Activated CD4-positive, CD25-positive, alpha-beta regulatory T cell treated with anti-CD3 and anti-CD28 coated beads, Interleukin-2, amount 50 U/mL, for 72 hours (primary cell): ENCODE measurements at regions not wholly inside any gene's neighbourhood (a gene's known extent, or its start where the extent isn't known, plus 50 kb on each side); places are given as distances from the start of the nearest gene placed in this dataset.
"Not testable (repeated sequence)": the region's sequence is repeated elsewhere in the genome, so short reads cannot be mapped to it uniquely, and the experiment has no call there.

Experiments
- DNase-seq: peaks from one replicate; pipeline ENCODE4 v3.0.0; 2021

- DNase-seq, result no peak
Observed at GRCh38 chr1:228870041-228870713, 134.9 kb downstream of the RHOU start.

GRCh38 chr1:228871314-228872061 lies 136.2 kb downstream of the RHOU start:
- DNase-seq, result no peak

- no peak for DNase-seq
Observed at GRCh38 chr1:228872080-228872479, 136.8 kb downstream of the RHOU start.

- DNase-seq, result no peak
Observed at GRCh38 chr1:228873709-228874108, 138.4 kb downstream of the RHOU start.

GRCh38 chr1:228875741-228876140 lies 140.5 kb downstream of the RHOU start:
- no peak for DNase-seq

- no peak for DNase-seq
Observed at GRCh38 chr1:228876187-228876586, 140.9 kb downstream of the RHOU start.

- no peak for DNase-seq
Observed at GRCh38 chr1:228879164-228879563, 143.9 kb downstream of the RHOU start.

- DNase-seq, result no peak
Observed at GRCh38 chr1:228882041-228882770, 146.9 kb downstream of the RHOU start.

GRCh38 chr1:228882771-228883450 lies 147.6 kb downstream of the RHOU start:
- DNase-seq, result no peak

GRCh38 chr1:228883535-228883934 lies 148.3 kb downstream of the RHOU start:
- DNase-seq, result no peak

GRCh38 chr1:228884196-228884595 lies 148.9 kb downstream of the RHOU start:
- DNase-seq, result no peak

- no peak for DNase-seq
Observed at GRCh38 chr1:228884615-228885566, 149.6 kb downstream of the RHOU start.

- DNase-seq, result no peak
Observed at GRCh38 chr1:228885845-228886244, 150.6 kb downstream of the RHOU start.

GRCh38 chr1:228887101-228887500 lies 151.8 kb downstream of the RHOU start:
- no peak for DNase-seq

GRCh38 chr1:228887960-228888359 lies 152.7 kb downstream of the RHOU start:
- DNase-seq, result no peak

GRCh38 chr1:228889289-228889688 lies 154.0 kb downstream of the RHOU start:
- DNase-seq, result no peak

GRCh38 chr1:228891272-228892034 lies 156.2 kb downstream of the RHOU start:
- DNase-seq, result no peak

- not testable (repeated sequence) for DNase-seq
Observed at GRCh38 chr1:228892200-228892599, 156.9 kb downstream of the RHOU start.

GRCh38 chr1:228894442-228894989 lies 159.2 kb downstream of the RHOU start:
- DNase-seq, result no peak

- no peak for DNase-seq
Observed at GRCh38 chr1:228897901-228898300, 162.6 kb downstream of the RHOU start.

GRCh38 chr1:228898582-228898992 lies 163.3 kb downstream of the RHOU start:
- no peak for DNase-seq
